ENCODE measurements at regions not wholly inside any gene's neighbourhood (a gene's known extent, or its start where the extent isn't known, plus 50 kb on each side); places are given as distances from the start of the nearest gene placed in this dataset.

- POLR2A ChIA-PET: no interaction called here
These were observed 1076.5 kb downstream of the MAT2B start for GRCh38 chr5:164581889-164582288.

More at GRCh38 chr5:164581889-164582288, 1076.5 kb downstream of the MAT2B start:
- Histone ChIP-seq H3K9me3 (replicated peaks; ENCODE audit: control insufficient read depth, insufficient read depth, low read length) (no peaks in the 10 kb centered on the region), H3K4me1 (ENCODE audit: control insufficient read depth, extremely low read depth, insufficient read depth, low read length) (no peaks in the 10 kb centered on the region), H3K4me3 (replicated peaks in 1 of 3; ENCODE audit: insufficient read depth in 1 of 3, low read depth in 1 of 3, low read length in 3 of 3) (no peak overlapping the region), H3K79me2 (ENCODE audit: control insufficient read depth, insufficient read depth, low read length) (no peaks in the 10 kb centered on the region), H3K27me3 (ENCODE audit: control insufficient read depth in 2 of 2, insufficient read depth in 2 of 2, low read length in 2 of 2) (no peaks in the 10 kb centered on the region), H3K4me2 (ENCODE audit: insufficient read depth, low read length) (no peak overlapping the region), H2AFZ (ENCODE audit: low read depth, low read length) (no peak overlapping the region), H3K27ac (ENCODE audit: insufficient read depth, low read depth, low read length) (no peak overlapping the region), H4K20me1 (replicated peaks; ENCODE audit: control insufficient read depth, extremely low read depth, insufficient read depth, low read length) (no peaks in the 10 kb centered on the region), H3K36me3 (ENCODE audit: control insufficient read depth in 2 of 2, extremely low read depth in 1 of 2, insufficient read depth in 2 of 2, low read length in 2 of 2) (no peaks in the 10 kb centered on the region), H3K9ac (replicated peaks; ENCODE audit: extremely low read depth, insufficient read depth, low read length) (no peak overlapping the region), H3K9me1 (replicated peaks; ENCODE audit: control insufficient read depth, extremely low read depth, insufficient read depth, low read length) (no peaks in the 10 kb centered on the region)
- TF ChIP-seq GATA2 (IDR thresholded peaks at IDR 0.05; ENCODE audit: insufficient read depth, insufficient read length, low read depth, low read length): no peak
- no peak for TF ChIP-seq POLR2AphosphoS5 (IDR thresholded peaks at IDR 0.05; ENCODE audit: insufficient read depth, low read depth, low read length)
- TF ChIP-seq POLR2A (IDR thresholded peaks at IDR 0.05; ENCODE audit: low read depth, low read length): no peak
- no peak for TF ChIP-seq CTCF (IDR thresholded peaks at IDR 0.05; ENCODE audit: extremely low read depth in 1 of 2, insufficient read depth in 1 of 2, low read depth in 1 of 2, low read length in 2 of 2)
- no peak for TF ChIP-seq MAX (IDR thresholded peaks at IDR 0.05; ENCODE audit: insufficient read depth, insufficient read length)
- TF ChIP-seq FOS (IDR thresholded peaks at IDR 0.05; ENCODE audit: borderline replicate concordance, insufficient read depth, low read length): no peak
- TF ChIP-seq JUN (IDR thresholded peaks at IDR 0.05; ENCODE audit: borderline replicate concordance, insufficient read depth, insufficient read length, low read depth): no peak
- no peak for TF ChIP-seq EZH2 (IDR thresholded peaks at IDR 0.05; ENCODE audit: borderline replicate concordance, low read depth, low read length, severe bottlenecking)
- no peak for TF ChIP-seq MYC (IDR thresholded peaks at IDR 0.05; ENCODE audit: low read depth, low read length)
- dilution Hi-C loops (cut with MboI; ENCODE audit: extremely low pct_ligation_motif_present, low sequenced_read_pairs) (no loop called here), intact Hi-C loops (cut with micrococcal nuclease) (no loop called here)
- CTCF ChIA-PET: no interaction called here
- BruUV-seq (replicated peaks): no TSS peak
- FAIRE-seq (no peak), DNase-seq (ENCODE audit: low read depth, low spot score) (no peak)

Data from endothelial cell of umbilical vein (primary cell).